ENCODE measurements at regions not wholly inside any gene's neighbourhood (a gene's known extent, or its start where the extent isn't known, plus 50 kb on each side); places are given as distances from the start of the nearest gene placed in this dataset.

GRCh38 chr10:133024704-133025557 lies 62.8 kb upstream of the ADGRA1 start:
- Histone ChIP-seq H3K9me3 (no peaks in the 10 kb centered on the region), H3K27ac (no peak overlapping the region), H3K4me2 (no peak overlapping the region), H3K4me1 (no peaks in the 10 kb centered on the region), H3K4me3 (no peak overlapping the region)
- TF ChIP-seq ZSCAN20 (CRISPR knock-in tag; IDR thresholded peaks at IDR 0.05) (no peak), HMGXB4 (CRISPR knock-in tag; IDR thresholded peaks at IDR 0.05; ENCODE audit: borderline replicate concordance) (no peak), RCOR1 (IDR thresholded peaks at IDR 0.05; ENCODE audit: low read depth, low read length) (no peak), RARB (CRISPR knock-in tag; IDR thresholded peaks at IDR 0.05) (no peak), NFE2L2 (conservative IDR thresholded peaks at IDR 0.05; ENCODE audit: low read length) (no peak), CBX8 (IDR thresholded peaks at IDR 0.05) (no peak), BCL3 (IDR thresholded peaks at IDR 0.05) (no peak), CEBPB (IDR thresholded peaks at IDR 0.05) (no peak), GATA3 (IDR thresholded peaks at IDR 0.05; ENCODE audit: borderline replicate concordance) (no peak), HDAC2 (IDR thresholded peaks at IDR 0.05) (no peak), FOSB (CRISPR knock-in tag; IDR thresholded peaks at IDR 0.05) (no peak), PHF8 (IDR thresholded peaks at IDR 0.05; ENCODE audit: borderline replicate concordance, low read depth) (no peak), ZC3H11A (IDR thresholded peaks at IDR 0.05) (no peak), ATOH8 (CRISPR knock-in tag; IDR thresholded peaks at IDR 0.05; ENCODE audit: low read depth) (no peak), E2F6 (IDR thresholded peaks at IDR 0.05; ENCODE audit: borderline replicate concordance, low read depth) (no peak), ZNF302 (CRISPR knock-in tag; IDR thresholded peaks at IDR 0.05) (no peak), NR3C1 (IDR thresholded peaks at IDR 0.05) (no peak), NPAS2 (CRISPR knock-in tag; IDR thresholded peaks at IDR 0.05; ENCODE audit: borderline replicate concordance) (no peak), JUNB (IDR thresholded peaks at IDR 0.05) (no peak)
- ChIA-PET CTCF (no interaction called here), POLR2A (no interaction called here)
- FAIRE-seq (no peak), DNase-seq (ENCODE audit: low read depth in 1 of 2, low spot score in 1 of 2) (no peak), ATAC-seq (peak in 1 of 2 experiments; percentile 17; a peak in 3 of 6 replicates)
- WGBS (ENCODE audit: missing lambda C conversion rate): 34% methylated on average over 32 of the region's 34 CpGs

- no peak for ATAC-seq
- POLR2A ChIA-PET: no interaction called here
These were observed 64.4 kb upstream of the ADGRA1 start for GRCh38 chr10:133023216-133023843.

More at GRCh38 chr10:133023216-133023843, 64.4 kb upstream of the ADGRA1 start:
- H3K4me2 ChIP-seq: no peak overlapping the region
- no peak overlapping the region for H3K27ac ChIP-seq
- H3K9me3 ChIP-seq: no peaks in the 10 kb centered on the region
- no peak for DNase-seq (ENCODE audit: low read depth in 1 of 2, low spot score in 1 of 2)
- 55% methylated on average over 24 of the region's 31 CpGs for WGBS (ENCODE audit: missing lambda C conversion rate)
- no peak for FAIRE-seq
- no peak overlapping the region for H3K4me3 ChIP-seq
- H3K4me1 ChIP-seq: no peaks in the 10 kb centered on the region
- CTCF ChIA-PET: interaction anchor here (1.5 to 1.6 kb wide), 2 partner anchors 11 to 101 kb away, joined by 4 to 5 read pairs; no protein-coding TSS in a partner anchor
- TF ChIP-seq POLR2AphosphoS2 (conservative IDR thresholded peaks at IDR 0.05; ENCODE audit: low read length) (no peak), ZSCAN20 (CRISPR knock-in tag; IDR thresholded peaks at IDR 0.05) (no peak), HDAC2 (IDR thresholded peaks at IDR 0.05) (no peak), RAD21 (conservative IDR thresholded peaks at IDR 0.05 in 1 of 2, IDR thresholded peaks at IDR 0.05 in 1 of 2) (no peak), ZNF302 (CRISPR knock-in tag; IDR thresholded peaks at IDR 0.05) (no peak), HOXB13 (CRISPR knock-in tag; IDR thresholded peaks at IDR 0.05; ENCODE audit: low read depth) (no peak), MAZ (IDR thresholded peaks at IDR 0.05; ENCODE audit: borderline replicate concordance, low read depth, low read length) (no peak), RARB (CRISPR knock-in tag; IDR thresholded peaks at IDR 0.05) (no peak), PHF8 (IDR thresholded peaks at IDR 0.05; ENCODE audit: borderline replicate concordance, low read depth) (no peak), CEBPB (IDR thresholded peaks at IDR 0.05) (no peak), TP53 (CRISPR knock-in tag; IDR thresholded peaks at IDR 0.05) (no peak), EHF (CRISPR knock-in tag; IDR thresholded peaks at IDR 0.05) (no peak)

Data from A549 (cell line).